T-helper 9 cell (primary cell): ENCODE measurements at regions not wholly inside any gene's neighbourhood (a gene's known extent, or its start where the extent isn't known, plus 50 kb on each side); places are given as distances from the start of the nearest gene placed in this dataset.

Experiments
- DNase-seq: peaks from one replicate; pipeline ENCODE4 v3.0.0-alpha.2; 2020

- no peak for DNase-seq
Observed at GRCh38 chr1:226816576-226816975, 53.8 kb upstream of the PSEN2 start.

- no peak for DNase-seq
Observed at GRCh38 chr1:226814751-226815537, 55.5 kb upstream of the PSEN2 start.

DNA sequence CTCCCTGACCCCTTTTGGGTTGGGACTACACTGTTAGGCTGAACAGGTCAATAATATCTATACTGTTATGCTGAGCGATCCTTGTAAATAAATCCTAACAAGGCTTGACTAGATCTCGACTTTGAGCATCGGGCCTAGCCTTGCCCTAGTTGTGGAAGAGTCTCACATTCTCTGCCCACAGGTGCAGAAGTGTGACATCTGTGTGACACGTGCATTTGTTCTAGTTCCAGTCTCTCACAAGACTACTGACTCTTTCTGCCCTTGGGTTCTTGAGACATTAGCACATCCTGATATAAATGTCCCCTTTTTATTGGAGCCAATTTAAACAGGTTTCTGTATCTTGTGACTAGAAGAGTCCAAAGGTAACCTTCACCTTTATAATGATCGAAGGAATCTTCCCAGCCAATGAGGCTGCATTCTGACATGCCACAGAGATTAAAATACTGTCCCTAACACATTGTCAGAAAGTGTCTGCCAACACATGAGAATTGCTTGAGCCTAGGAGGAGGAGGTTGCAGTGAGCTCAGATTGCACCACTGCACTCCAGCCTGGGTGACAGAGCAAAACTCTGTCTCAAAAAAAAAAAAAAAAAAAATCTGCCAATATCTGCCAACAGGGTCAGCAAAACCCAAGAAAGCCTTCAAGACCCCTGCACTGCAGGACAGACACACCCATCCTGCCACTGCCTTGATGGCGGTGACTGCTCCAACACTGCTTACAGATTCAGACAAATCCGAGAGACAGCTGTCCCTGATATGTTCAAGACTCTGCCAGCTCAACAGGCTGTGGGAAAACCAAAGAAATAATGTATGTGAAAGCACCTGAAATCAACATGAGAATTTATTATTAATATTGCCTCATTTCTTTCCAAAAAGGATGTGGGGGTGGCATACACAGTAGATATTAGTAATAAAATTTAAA, 56.5 kb upstream of the PSEN2 start:
- no peak for DNase-seq

DNA sequence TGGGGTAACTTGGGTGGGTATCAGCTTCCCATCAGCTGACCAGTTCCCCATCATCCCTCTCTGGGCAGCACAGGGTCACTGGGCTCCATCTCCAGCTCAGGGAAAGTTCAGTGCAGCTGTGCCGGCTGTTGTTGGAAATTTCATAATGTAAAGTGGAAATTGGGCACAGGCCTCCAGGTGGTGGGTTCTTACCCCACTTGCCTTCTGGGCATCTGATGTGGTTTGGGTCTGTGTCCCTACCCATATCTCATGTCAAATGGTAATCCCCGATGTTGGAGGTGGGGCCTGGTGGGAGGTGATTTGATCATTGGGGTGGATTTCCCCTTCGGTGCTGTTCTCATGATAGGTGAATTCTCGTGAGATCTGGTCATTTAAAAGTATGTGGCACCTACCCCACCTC, 59.7 kb upstream of the PSEN2 start:
- DNase-seq: no peak

GRCh38 chr1:226809785-226810571, 60.4 kb upstream of the PSEN2 start:
- no peak for DNase-seq

DNA sequence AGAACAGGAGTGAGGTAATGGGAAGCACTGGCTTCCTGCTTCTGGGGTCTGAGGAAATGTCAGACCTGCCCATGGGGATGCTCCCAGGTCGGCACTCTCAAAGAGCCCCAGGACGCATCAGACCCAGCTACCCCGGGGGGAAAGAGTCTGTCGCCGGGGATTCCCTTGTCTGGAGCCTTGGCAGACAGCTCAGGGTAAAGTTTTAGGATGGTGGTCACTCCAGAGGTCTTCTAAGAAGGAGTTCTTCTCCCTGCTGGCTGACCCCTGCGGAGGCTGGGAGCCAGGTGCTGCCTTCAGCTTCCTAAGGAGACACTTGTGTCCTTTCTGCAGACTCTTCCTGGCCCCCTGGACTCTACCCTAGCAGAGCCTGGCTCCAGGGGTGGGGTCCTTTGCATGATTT, 61.9 kb upstream of the PSEN2 start:
- no peak for DNase-seq

DNA sequence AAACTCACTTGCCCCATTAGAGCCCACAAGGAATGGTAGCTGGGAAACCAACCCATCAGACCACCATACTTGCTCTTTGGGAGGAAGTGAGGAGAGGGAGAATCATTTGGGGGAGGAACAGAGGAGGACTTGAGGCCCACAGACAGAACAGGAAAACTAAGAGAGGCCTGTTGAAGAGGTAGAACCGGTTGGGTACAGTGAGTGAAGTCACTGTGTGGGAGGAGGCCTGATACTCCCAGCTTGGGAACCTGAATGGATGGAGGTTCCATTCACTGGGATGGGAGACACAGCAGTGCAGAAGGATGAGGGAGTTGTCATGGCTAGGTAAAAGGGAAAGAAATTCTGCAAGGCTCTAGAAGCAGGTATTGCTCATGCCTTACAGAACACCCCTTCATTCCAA, 63.4 kb upstream of the PSEN2 start:
- DNase-seq: no peak

DNA sequence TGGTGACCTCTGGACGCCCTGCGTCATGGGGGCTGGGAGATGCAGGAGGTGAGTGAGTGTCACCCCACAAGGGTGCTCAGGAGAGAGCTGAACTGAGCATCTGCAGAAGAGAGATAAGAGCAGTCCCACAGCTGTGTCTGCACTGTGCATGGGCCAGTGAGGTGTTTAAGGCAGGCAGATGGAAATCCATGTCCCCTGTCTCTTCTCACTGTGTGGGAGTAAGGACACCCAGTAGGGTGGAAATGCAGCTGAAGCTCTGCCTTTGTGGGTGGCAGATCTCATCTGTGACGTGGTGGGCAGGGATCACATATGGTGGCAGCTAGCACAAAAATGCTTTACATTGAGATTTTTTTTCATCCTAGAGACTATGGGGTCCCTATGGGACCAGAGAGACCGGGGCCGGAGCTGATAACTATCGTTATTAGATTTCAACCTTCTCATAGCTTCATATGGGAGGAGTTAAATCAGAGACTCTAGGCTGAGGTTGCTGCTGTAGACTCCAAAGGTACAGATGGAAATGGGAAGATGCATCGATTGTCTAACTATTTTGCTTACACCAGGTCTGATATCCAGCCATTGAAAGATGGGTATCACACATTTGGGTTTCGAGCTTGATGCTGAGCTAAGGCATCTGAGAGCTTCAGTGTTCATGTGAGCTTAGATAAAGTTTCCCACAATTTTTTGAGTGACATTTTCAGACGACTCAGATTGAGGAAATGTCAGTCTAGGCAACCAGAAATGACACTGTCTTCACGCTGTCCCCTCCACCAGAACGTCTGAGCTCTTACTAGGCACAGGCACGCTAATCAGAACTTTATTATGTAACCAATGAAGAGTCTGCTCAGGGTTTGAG, 65.3 kb upstream of the PSEN2 start:
- DNase-seq: no peak

- DNase-seq: no peak
Observed at GRCh38 chr1:226800763-226801380, 61.8 kb upstream of the ITPKB start.

GRCh38 chr1:226799634-226800281, 60.7 kb upstream of the ITPKB start:
- no peak for DNase-seq

DNA sequence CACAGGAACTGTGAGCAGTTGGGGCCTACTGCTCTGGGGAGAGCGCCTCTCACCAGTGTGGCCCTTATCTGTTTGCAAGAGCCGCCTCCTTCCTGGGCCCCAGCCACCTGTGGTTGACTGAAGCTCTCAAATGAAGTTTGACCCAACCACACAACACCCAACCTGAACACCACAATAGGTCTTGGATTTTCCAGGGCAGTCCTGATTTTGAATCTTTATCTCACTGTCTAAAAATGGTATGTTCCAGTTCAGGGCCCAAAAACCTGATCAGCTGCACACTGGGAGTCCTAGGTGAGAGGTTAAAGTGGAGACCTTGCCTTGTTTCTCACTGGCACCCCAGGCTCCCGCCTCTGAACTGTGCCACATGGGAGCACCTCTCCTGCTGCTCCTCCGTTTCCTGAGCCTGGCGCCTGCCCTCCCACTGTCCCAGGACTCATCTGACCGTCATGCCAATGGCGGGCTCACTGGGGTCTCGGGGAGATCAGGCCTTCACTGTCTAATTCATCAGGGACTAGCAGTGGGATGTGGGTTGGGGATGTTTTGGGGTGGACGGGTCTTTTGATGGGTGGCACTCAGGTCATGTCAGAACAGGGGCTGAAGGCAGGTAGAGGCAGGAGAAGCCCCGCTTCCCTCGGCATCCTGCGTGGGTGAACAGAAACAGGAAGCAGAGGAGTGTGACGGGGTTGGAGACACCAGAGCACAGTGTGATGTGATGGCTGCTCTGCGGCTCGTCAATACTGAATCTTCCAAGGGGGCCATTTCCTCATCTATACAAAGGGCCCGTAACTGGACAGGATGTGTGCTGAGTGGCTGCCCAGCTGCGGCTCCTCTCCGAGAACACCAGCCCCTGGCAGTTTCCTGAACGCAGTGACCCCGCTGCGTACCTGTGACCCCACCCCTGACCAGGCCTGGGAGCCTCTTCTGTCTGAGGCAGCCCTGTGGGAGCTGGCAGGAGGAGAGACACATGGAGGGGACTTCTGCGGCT, 59.6 kb upstream of the ITPKB start:
- DNase-seq: peak; percentile 38

DNA sequence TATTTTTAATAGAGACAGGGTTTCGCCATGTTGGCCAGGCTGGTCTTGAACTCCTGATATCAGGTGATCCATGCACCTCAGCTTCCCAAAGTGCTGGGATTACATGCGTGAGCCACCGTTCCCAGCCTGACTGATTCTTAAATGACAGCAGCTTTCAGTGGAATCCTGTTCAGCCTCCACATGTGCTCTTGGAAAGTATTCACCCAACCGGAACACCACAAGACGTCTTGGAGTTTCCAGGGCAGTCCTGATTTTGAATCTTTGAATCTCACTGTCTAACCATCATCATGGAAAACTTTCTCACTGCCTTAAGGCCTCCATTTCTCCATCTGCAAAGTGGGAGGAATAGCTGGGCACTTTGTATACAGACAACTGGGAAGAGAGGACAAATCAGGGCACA, 58.1 kb upstream of the ITPKB start:
- no peak for DNase-seq

DNA sequence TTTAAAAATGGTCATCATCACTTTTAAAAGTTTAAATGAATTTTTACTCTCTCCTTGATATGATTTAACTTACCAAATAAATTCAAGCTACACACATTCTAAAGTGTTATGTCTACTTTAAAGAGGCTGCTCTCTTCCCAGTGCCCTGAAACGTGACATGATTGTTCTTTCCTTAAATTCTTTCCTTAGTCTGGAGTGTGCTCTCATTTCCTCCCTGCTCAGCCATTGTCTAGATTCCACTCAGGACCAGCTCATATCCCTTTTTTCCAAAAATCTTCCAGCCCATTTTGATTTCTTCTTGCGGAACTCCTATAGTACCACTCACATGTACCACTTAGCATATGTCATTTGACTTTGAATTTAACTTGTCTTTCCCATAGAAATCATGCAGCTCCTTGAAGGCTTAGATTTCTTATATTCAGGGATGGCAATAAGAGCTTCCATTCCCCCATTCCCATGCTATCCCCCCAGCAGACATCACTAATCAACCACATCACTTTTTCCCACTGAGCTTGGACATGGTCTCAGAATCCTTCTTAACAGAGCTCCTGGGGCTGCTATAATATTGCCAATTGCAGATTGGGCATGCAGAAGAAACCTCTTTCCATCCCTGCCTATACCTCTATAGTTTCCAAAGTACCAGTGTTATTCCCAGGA, 54.7 kb upstream of the ITPKB start:
- no peak for DNase-seq

DNA sequence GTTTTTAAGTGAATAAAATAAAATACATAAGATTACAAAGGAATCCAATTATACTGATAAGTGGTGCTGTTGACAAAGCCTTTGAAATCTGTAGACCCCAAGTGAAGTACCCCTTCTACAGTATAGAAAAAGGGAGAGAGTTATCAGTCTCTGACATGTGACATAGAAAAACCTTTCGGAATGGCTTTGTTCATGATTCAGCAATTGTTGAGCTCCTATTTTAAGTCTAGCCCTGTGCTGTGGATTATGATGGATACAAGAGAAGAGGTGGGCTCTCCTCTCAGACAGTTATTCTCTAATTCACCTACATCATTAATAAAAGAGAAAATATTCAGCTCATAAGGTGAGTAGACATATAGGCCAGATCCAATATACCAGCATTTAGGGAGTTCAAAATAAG, 53.3 kb upstream of the ITPKB start:
- no peak for DNase-seq

DNA sequence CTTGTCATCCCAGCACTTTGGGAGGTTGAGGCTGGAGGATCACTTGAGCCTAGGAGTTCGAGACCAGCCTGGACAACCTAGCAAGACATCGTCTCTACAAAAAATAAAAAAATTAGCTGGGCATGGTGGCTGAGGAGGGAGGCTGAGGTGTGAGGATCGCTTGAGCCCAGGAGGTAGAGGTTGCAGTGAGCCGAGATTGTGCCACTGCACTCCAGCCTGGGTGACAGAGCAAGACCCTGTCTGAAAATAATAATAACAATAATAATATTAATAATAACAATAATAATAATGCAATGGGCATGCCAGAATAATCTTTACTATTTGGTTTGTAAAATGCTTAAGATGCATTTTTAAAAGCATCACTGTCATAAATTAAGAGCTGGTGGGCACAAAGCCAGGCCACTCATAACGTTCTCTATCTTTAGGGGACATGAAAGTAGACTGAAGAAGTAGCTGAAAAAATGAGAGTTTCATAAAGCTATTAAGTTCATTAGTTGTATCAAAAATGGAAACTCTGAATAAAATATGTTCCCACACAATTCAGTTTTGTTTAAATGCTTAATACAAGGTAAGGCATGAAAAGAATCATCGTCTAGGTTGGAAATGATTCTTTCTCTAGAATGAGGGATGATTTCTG, 51.6 kb upstream of the ITPKB start:
- no peak for DNase-seq

DNA sequence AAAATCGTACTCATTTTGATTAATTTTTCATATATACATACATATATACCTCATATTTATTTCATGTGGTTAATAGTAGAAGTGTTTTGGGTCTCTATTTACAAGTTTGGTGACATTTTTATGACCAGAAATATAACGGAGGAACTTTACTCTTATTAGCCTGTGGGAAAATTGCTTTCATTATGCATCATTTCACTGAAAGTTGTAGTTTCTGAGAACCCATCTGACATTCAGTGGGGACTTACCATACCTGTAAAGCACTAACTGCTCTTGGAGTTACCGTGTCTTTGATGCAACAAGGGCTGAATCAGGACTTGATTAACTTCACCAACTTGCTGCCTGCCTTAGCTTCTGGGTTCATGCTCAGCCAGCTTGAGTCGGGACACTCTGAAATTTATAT, 49.9 kb upstream of the ITPKB start:
- DNase-seq: no peak
